ENCODE measurements at regions not wholly inside any gene's neighbourhood (a gene's known extent, or its start where the extent isn't known, plus 50 kb on each side); places are given as distances from the start of the nearest gene placed in this dataset.

GRCh38 chr2:145110668-145111356 lies 590.9 kb upstream of the ZEB2 start:
- BruUV-seq (replicated peaks), result no TSS peak
- no peaks in the 10 kb centered on the region for H3K79me2 ChIP-seq (ENCODE audit: low read depth)
- no peaks in the 10 kb centered on the region for H3K27me3 ChIP-seq (ENCODE audit: insufficient read depth, low read depth)
- no peak for DNase-seq
- H3K9me3 ChIP-seq (ENCODE audit: insufficient read depth, low read depth), result no peaks in the 10 kb centered on the region
- CTCF ChIA-PET, result no interaction called here
- POLR2A ChIA-PET (ENCODE audit: unreplicated experiment), result no interaction called here
- no peaks in the 10 kb centered on the region for H3K9me2 ChIP-seq (ENCODE audit: insufficient read depth)
- H3F3A ChIP-seq (ENCODE audit: insufficient read depth, low read depth), result no peaks in the 10 kb centered on the region
- intact Hi-C loops (cut with micrococcal nuclease; ENCODE audit: unreplicated experiment), result no loop called here
- H3K36me3 ChIP-seq (ENCODE audit: low read depth), result no peaks in the 10 kb centered on the region
- H3K4me2 ChIP-seq, result no peak overlapping the region
- no peaks in the 10 kb centered on the region for H3K4me1 ChIP-seq (replicated peaks; ENCODE audit: insufficient read depth)
- H3K27ac ChIP-seq, result no peak overlapping the region
- no peak overlapping the region for H2AFZ ChIP-seq
- H4K20me1 ChIP-seq (ENCODE audit: insufficient read depth), result no peaks in the 10 kb centered on the region
- TF ChIP-seq EZH2 (IDR thresholded peaks at IDR 0.05; ENCODE audit: low read depth) (no peak), CTCF (conservative IDR thresholded peaks at IDR 0.05) (no peak)
- H3K4me3 ChIP-seq, result no peak overlapping the region

- CTCF ChIA-PET, result no interaction called here
- Histone ChIP-seq H4K20me1 (ENCODE audit: insufficient read depth) (no peaks in the 10 kb centered on the region), H3K4me2 (no peak overlapping the region), H3K79me2 (ENCODE audit: low read depth) (no peaks in the 10 kb centered on the region), H3K27ac (no peak overlapping the region), H3K9me2 (ENCODE audit: insufficient read depth) (no peaks in the 10 kb centered on the region), H3K27me3 (ENCODE audit: insufficient read depth, low read depth) (no peaks in the 10 kb centered on the region), H2AFZ (peak overlapping the region; percentile 29; the same call in 1 of the 2 replicates), H3K4me3 (no peak overlapping the region), H3K9me3 (ENCODE audit: insufficient read depth, low read depth) (no peaks in the 10 kb centered on the region), H3K4me1 (replicated peaks; ENCODE audit: insufficient read depth) (no peaks in the 10 kb centered on the region), H3F3A (ENCODE audit: insufficient read depth, low read depth) (no peaks in the 10 kb centered on the region), H3K36me3 (ENCODE audit: low read depth) (no peaks in the 10 kb centered on the region)
- no peak for TF ChIP-seq EZH2 (IDR thresholded peaks at IDR 0.05; ENCODE audit: low read depth)
- TF ChIP-seq CTCF (conservative IDR thresholded peaks at IDR 0.05), result no peak
- intact Hi-C loops (cut with micrococcal nuclease; ENCODE audit: unreplicated experiment), result no loop called here
- POLR2A ChIA-PET (ENCODE audit: unreplicated experiment), result no interaction called here
- no peak for DNase-seq
- BruUV-seq (replicated peaks), result no TSS peak
These were observed 589.2 kb upstream of the ZEB2 start for GRCh38 chr2:145108959-145109710.

DNA sequence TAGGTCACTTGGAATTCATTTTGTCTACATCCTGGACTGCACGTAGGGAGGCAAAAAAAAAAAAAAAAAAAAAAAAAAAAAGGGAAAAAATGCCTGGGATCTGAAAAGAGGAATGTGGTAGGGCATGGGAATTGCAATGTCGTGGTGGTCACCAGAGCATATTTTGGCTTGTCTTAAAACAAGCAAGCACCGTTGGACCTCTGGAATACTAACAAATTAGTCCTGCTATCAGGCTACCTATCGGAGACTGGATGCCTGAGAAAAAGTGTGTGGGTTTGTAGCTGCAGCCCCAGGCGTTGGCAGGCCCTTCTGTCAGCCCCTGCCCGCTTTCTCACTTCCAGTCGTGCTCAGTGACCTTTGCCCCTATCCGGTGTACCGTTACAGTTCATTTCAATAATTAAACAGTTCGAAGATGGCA lies 588.5 kb upstream of the ZEB2 start:
- Histone ChIP-seq H3K27me3 (ENCODE audit: insufficient read depth, low read depth) (no peaks in the 10 kb centered on the region), H3F3A (ENCODE audit: insufficient read depth, low read depth) (no peaks in the 10 kb centered on the region), H3K4me2 (no peak overlapping the region), H3K36me3 (ENCODE audit: low read depth) (no peaks in the 10 kb centered on the region), H3K79me2 (ENCODE audit: low read depth) (no peaks in the 10 kb centered on the region), H3K9me2 (ENCODE audit: insufficient read depth) (no peaks in the 10 kb centered on the region), H2AFZ (no peak overlapping the region), H3K27ac (no peak overlapping the region), H3K4me1 (replicated peaks; ENCODE audit: insufficient read depth) (no peaks in the 10 kb centered on the region), H3K4me3 (no peak overlapping the region), H3K9me3 (ENCODE audit: insufficient read depth, low read depth) (no peaks in the 10 kb centered on the region), H4K20me1 (ENCODE audit: insufficient read depth) (no peaks in the 10 kb centered on the region)
- CTCF ChIA-PET, result no interaction called here
- no peak for DNase-seq
- POLR2A ChIA-PET (ENCODE audit: unreplicated experiment), result no interaction called here
- no TSS peak for BruUV-seq (replicated peaks)
- intact Hi-C loops (cut with micrococcal nuclease; ENCODE audit: unreplicated experiment), result no loop called here
- TF ChIP-seq CTCF (conservative IDR thresholded peaks at IDR 0.05), result no peak
- no peak for TF ChIP-seq EZH2 (IDR thresholded peaks at IDR 0.05; ENCODE audit: low read depth)
